Glomerular visceral epithelial cell (primary cell): ENCODE measurements at regions not wholly inside any gene's neighbourhood (a gene's known extent, or its start where the extent isn't known, plus 50 kb on each side); places are given as distances from the start of the nearest gene placed in this dataset.
"Not testable (repeated sequence)": the region's sequence is repeated elsewhere in the genome, so short reads cannot be mapped to it uniquely, and the experiment has no call there.

ENCODE experiments used
- DNase-seq: peaks from one replicate; pipeline ENCODE4 v3.0.0-alpha.2; 2016; ENCODE audit errors: extremely low spot score

DNA sequence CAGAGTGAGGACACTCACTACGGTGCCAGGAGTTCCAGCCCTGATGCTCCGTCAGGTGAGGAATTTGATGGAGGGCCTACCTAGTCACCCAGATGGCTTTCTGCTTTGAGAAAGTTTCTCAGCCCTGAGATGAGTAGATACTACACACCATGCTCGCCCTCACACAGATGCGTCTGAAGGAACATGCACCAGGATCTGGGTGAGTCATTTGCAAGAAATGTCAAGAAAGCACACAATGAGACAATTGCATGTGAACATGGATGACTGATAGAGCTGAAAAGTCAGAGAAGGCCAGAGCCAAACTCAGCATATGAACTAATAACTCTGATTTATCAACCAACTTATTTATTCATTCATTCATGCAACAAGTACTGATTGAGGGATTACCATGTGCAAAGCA is 483.9 kb downstream of the OMA1 start:
- DNase-seq, result no peak

DNA sequence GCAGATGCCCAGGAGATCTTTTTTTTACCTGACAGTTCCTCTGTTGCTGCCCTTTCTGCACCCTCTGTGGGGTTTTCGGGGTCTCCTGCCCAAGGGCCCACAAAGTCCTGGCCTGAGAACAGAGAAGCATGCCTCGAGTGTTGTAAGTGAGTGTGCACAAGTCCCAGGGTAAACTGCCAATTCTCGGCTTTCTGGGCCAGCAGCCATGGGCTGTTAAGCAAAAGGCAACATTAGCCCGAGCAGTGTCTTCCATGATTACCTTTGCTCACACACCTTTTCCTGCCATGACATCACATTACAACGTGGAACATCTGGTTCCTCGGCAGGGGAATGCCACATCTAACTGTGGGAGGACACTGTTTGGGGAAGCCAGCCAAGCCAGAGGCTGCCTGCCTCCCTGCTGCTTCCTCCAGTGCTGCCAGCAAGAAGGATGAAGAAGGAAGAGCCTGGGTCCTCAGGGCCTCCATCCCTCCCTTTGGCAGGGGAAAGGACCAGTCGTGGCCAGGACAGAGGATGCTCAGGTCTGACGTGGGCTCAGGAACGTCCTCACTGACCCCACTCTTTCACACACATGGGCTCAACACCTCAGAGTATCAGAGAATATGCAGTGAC is 485.9 kb downstream of the OMA1 start:
- no peak for DNase-seq

DNA sequence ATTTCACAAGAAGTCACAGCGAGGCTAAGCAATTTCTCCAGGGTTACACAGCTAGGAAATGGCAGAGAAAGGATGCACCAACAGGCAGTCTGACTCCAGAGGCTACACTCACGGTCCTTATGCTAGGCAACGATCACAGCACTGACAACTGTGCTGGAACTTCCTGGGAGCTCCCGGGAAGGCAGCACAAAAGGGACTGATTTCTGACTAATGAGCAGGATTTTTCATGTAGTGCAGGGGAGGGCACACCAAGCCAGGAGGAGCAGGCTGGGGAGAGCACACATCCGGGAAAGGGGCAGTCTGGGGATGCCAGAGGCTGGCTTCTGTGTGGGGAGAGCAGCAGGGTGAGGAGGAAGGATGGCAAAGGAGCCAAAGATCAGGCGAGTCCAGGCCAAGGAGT is 486.7 kb downstream of the OMA1 start:
- no peak for DNase-seq

DNA sequence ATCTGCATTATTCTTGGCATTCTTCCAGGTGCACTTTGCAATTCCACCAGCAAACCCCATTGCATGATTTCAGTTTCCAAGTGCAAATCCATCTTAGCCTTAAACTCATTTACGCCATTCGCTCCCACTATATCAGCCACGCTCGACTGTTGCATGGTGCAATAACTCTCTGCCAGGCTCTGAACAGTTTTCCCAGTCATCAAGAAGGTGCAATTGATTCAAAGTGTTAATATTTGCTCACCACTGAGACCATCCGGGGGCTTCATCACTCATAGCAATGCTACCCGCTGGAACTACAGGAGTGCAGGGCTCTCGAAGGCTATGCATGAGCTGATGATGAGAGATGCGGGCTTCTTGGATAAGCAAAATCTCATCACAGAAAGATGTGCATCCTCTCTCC is 488.2 kb downstream of the OMA1 start:
- no peak for DNase-seq

DNA sequence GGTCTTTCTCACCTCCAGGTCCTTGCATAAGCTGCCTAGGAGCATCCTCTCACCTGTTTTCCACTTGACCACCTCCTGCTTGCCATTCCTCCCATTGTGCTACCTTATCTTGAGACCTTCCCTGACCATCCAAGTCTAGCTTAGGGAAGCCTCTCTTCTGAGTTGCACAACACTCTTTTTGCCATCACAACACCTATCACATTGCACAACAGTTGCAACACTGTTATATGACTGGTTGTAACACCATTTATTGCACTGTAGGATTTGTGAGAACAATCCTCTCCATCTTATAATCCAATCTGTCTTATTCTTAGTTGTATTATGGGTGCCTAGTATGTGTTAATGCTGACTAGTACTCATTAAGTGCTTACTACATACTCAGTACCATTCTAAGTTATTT is 488.7 kb downstream of the OMA1 start:
- DNase-seq, result no peak

DNA sequence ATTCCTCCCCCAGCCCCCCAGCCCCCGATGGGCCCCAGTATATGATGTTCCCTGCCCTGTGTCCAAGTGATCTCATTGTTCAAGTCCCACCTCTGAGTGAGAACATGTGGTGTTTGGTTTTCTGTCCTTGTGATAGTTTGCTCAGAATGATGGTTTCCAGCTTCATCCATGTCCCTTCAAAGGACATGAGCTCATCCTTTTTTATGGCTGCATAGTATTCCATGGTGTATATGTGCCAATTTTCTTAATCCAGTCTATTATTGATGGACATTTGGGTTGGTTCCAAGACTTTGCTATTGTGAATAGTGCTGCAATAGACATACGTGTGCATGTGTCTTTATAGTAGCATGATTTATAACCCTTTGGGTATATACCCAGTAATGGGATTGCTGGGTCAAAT is 495.3 kb downstream of the OMA1 start:
- DNase-seq, result not testable (repeated sequence)

DNA sequence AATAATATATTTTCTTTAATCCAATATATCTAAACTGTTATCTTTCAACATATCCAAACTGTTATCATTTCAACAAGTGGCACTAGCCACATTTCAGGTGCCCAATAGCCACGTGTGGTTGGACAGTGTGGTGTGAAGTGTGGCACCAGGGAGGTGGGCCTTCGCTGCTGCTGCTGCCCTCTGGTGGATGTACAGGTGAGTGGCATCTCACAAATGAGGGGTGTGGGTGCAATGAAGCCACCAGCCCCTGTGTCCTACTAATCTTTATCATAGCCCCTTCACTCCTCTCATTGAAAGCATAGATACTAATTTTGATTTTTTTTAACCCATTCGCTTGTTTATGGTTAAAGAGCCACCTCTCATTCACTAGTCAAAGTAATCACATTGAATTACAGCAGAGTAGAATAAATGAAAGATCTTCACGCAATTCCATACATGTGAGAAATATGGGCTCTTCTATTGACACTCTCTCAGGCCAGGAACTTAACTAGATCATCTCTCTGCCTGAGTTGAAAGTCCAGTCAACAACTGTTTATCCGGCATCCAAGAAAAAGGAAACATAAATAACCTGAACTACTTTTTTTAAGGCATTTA is 499.2 kb downstream of the OMA1 start:
- no peak for DNase-seq

DNA sequence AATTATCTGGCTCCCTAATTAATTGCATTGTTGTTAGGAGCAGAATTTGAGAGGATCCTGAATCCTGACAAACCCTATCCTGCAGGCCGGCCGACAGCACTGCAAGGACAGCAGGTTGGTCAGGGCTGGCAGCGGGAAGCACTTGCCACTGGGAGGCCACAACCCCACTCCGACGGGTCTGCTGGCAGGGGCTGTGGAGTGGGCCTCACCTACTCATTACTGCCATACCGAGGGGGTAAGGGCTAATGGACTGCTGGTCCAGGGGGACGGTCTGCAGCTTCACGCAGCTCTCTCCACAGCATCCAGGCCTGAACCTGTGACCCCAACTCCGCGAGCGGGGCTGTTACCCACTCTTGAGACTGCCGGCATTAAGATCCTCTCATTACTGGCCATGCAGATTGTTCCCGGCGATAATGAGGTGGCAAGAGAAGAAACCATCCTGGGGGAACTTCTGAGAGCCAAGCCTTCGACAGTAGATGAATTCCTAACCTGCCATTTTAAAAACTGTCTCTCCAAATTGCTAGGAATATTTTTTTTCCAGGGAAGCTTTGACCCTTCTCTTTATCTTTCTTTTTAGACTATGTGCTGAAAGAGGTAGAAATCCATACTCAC is 501.3 kb downstream of the OMA1 start:
- no peak for DNase-seq

DNA sequence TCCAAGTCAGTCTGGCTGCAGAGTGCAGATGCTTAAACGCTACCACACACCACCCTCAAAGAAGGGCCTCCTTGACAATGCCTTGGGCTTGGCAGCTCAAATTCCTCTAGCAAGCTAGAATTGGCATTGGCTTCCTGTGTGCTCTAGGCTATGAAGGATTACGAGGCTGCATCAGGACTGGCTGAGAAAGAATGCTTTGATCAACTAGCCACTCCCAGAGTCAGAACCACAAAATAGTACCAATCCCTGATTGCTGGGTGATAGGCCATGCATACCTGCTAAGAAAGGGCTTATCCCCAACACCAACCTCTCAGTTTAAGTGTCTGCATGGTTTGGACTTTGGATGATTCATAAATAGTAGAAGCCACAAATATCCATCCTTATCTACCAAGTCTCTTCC is 504.9 kb downstream of the OMA1 start:
- no peak for DNase-seq

DNA sequence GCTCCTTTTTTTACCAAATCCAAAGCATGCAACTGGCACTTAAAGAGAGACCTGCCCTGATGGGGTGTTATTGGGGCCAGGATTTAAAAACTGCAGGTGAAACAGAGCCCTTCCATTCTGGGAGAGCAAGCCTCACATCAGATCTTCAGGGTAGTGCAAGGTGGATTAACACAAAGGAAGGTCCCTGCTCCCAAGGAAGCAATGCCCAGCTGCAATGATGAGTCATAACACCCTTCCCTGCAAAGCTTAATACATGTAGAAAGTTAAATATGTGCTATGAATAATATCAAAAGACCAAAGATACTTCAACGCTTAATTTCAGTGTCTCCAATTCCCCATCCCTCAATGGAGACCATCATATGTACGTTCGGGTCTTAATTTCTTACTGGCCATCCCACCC is 508.0 kb downstream of the OMA1 start:
- no peak for DNase-seq

DNA sequence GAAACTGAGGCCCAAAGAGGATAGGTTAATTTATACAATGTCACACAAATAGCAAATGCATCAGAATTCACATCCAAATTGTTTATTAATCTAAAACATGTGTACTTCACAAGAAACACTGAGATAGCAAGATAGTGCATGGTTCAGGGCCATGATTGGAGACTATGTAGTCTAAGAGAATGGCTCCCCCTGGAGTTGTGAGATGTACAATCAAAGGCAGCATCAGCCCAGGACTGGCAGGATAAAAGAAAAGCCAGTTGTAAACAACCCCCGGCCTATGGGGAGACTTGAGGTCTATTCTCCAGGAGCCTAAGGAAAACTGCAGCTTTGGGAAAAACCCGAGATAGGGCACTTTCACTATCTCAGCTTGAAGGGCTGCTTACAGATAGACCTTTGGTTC is 511.0 kb downstream of the OMA1 start:
- DNase-seq, result no peak

DNA sequence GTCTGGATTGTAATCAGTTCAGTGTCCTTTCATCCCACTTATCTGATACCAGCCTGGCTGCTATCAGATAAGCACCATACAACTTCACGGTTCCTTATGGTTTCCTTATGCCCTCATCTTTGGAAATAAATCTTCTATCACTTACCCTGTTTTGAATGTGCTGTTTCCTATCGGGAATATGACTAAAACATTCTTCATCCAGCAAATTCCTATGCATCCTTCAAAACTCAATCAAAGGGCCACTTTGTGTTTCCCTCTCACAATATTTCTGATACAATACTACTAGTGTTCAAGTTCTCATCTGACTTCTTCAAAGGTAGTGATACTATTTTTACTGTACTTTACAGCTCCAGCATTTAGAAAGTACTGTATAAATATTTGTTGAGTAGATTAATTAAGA is 513.2 kb downstream of the OMA1 start:
- no peak for DNase-seq

DNA sequence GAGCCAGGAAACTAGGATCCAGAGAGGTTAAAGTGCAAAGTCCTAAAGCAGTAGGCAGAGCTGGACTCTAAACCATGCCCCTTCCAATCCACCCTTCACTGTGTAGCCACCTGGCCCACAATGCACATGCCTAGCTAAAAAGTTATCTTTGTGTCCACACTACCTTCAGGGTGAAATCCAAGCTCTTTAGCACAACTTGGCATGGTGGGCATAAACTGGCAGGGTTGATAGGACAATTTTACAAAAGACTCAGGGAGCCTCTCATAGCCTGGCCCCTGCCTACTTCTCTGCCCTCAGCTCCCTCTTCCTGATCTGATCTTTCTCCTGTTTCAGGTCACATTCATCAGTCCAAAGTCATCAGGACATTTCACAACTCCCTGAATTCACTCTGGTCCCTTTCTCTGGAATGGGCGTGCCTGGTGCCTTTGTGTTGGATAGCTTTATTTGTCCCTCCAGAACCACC is 513.9 kb downstream of the OMA1 start:
- no peak for DNase-seq

DNA sequence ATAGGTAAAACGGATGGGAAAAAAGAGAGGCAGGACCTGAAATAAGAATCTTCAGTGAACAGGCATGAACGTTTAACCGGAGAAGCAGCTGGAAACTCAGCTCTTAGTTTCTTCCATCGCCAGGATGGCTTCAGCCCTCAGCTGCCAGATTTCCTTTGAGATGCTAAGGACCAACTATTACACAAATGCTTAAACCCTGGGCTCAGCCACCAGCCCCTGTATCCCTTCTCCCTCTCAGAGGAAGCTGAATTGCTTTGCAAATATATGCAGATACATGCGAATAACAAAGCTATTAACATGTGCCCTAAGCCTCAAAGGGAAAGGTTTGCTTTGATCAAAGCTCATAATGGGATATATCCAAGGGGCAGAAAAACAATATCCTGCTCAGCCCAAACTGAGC is 515.1 kb downstream of the OMA1 start:
- DNase-seq, result no peak

DNA sequence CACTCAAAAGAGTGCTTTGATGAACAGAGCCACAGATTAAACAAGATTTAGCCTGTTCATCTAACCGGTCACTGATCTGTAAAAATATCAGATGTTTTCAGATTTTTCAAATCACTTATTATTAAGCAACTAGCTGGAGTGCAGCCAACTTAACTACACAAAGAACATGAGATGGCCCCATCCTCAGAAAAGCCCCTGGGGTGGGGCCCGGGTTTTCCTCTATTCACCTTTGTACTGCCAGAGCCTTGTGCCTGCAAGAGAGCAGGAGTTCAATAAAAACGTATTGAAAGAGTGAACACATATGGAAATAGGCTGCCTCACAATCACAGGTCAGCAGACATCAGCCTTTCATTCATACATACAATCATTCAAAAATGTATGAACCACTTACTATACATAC is 516.1 kb downstream of the OMA1 start:
- DNase-seq, result no peak

DNA sequence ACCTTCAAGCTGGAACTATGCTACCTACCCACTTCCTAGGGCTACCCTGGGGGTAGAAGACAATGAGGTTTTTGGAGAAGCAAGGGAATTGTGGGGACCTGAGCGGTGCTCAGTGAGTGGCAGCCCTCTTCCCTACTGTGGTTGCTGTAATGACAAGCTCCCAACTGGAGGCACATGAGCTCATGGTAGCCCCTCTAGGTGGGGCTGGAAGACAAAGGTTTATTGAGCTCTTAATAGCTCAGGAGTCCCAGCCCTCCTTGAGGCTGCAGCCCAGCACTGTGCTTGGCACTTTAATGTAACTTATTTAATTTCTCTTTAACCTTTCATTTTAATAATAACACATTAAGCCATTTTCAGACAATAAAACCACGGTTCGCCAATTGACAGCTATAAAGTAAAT is 528.9 kb downstream of the OMA1 start:
- DNase-seq, result no peak

DNA sequence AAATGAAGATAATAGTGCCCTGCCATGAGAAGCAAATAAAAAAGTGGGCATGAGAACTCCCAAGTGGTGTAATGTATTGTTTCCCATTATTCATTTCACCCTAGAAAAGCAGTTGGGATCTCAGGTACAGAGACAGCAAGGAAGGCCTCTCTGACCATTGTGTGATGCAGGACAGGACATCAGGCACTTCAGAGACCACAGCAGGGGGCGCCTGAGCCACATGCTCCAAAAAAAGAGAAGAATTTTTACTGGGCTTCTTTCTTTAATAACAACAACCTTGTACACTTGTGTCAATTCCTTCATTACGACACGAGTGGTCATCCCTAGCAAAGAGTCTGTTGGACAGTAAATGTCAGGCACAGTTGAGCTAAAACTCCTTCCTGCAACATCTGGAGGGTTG is 533.3 kb downstream of the OMA1 start:
- no peak for DNase-seq

DNA sequence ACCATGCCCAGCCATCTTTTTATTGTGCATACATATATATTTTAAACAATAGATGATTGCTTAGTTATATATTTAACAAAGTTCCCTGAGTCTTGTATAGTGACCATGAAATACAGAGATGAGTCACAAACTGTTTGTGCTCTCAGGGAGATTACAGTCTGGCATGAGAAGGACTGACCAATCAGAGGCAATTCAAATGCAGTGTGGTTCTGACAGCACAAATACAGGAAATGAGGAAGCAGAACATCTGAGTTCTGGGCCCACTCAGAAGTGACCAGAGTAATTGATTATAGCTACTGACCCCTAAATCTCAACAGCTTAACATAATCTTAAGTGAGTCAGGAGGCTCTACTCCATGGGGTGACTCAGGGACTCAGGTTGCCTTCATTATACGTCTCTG is 534.5 kb downstream of the OMA1 start:
- DNase-seq, result no peak

DNA sequence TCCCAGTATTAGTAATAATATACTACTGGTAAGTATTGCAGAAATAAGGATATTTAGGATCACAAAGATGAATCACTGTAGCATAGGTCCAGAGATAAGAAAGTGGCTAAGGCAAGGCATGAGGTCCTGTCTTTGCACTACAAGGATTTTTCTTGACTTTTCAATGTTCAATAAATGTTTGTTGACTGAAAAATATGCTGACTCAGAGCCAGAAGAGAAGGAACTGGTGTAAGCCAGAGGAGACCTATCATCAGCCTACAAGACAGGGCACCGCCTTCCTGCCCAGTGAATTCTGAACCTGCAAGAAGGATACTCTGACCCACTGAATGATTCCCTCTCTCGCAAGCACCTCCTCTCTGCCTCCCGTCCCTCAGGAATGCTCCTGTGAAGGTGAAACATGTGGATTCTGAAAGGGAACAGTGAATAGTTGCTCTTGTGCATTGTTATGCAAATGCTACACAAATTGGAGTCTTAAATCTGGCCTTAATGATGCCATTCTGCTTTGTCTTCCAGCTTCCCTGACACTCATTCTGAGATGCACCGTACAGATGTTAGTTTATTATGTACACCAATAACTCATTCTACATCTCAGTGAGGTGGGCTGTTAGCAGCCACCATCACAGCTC is 540.0 kb downstream of the OMA1 start:
- no peak for DNase-seq

DNA sequence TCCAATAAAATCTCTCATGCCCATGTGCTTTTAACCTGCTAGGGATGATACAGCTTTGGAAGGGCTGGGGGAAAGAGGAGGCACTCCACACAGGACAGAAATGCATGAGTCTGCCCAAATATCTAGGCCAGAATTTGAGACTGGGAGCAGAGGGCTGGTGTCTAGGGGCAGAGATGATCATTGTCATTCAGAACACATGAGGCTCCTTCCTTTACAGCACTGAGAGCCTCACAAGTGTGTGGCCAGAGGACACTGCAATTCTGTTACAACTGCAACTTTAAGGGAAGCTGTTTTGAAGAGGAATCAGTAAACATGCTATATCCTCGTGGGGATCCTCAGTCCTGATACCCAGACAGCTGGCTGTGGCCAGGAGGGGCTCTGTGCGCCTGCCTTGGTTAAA is 541.3 kb downstream of the OMA1 start:
- DNase-seq, result no peak

DNA sequence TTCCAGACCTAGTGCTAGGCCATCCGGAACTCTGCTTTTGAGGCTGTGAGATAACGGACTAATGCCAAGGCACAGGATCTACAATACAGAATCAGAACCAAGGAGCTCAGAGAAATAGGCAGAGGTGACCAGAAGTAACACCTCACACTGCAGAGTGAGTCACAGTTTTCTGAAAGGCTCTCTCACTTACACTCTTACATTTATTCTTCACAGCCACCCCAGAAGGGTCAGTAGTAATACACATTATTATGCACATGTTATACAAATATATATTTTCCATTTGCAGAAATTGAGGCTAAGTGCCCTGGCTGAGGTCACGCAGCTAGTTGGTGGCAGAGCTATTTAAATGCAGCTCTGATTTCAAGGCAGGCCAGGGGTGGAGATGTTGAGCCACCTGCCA is 542.5 kb downstream of the OMA1 start:
- DNase-seq, result no peak

DNA sequence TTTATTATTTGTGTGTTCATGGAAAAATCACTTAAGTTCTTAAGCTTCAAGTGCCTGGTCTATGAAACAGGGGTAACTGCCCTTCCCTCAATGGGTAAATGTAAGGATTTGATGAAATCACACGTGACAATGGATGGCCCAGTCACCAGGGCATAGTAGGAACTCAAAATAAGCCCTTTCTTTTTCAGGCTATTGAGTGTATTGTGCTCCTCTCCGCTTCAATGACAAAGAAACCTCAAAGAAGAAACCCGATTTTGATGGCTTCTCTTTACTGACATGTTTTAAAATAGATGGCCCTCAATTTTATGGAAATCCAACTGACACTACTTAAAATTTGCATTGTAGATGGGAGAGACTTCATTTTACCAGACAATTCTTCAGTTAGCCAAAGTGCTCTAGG is 543.5 kb downstream of the OMA1 start:
- no peak for DNase-seq

DNA sequence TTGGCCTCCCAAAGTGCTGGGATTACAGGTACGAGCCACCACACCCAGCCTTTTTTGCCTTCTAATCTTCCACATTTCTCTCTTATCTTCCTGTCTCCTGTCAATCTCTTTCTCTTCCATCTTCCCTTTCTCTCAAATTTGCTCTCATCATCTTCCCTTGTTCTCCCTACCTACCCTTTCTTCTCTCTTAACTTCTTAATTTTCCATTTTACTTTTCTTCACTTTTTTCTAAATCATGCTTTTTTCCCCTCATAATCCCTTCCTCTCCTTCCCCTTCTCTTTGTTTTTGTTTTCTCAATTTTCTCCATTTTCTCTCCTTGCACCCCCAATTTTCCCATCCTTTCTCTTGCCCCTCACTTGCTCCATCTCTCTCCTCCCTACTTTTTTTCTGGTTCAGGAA is 545.7 kb downstream of the OMA1 start:
- no peak for DNase-seq
